Thyroid gland (tissue), 4 donors: ENCODE measurements at regions not wholly inside any gene's neighbourhood (a gene's known extent, or its start where the extent isn't known, plus 50 kb on each side); places are given as distances from the start of the nearest gene placed in this dataset.

Experiments
- DNase-seq, 2 donors: peaks; one replicate each; pipeline ENCODE4 v3.0.0-alpha.2; 2019
- H3K27ac ChIP-seq, 3 donors: fragments of 200-600 bp; sonication (generic); 1 replicate in 2 of 3; 2 replicates in 1 of 3; pipeline ENCODE4 v1.5.1; 2016 to 2019; ENCODE audit warnings: mild to moderate bottlenecking in 1 of 3, moderate library complexity in 1 of 3
- H3K27me3 ChIP-seq: fragments of 200-600 bp; sonication (generic); one replicate; pipeline ENCODE4 v1.5.1; 2019
- H3K36me3 ChIP-seq, 2 donors: fragments of 200-600 bp; sonication (generic); one replicate each; pipeline ENCODE4 v1.5.1; 2016 to 2019
- H3K4me1 ChIP-seq, 2 donors: fragments of 200-600 bp; sonication (generic); one replicate each; pipeline ENCODE4 v1.5.1; 2017 to 2019
- H3K4me3 ChIP-seq, 3 donors: fragments of 200-600 bp; sonication (generic); replicated peaks in 1 of 3; 1 replicate in 2 of 3; 2 replicates in 1 of 3; pipeline ENCODE4 v1.5.1; 2016; ENCODE audit warnings: mild to moderate bottlenecking in 1 of 3
- H3K9me3 ChIP-seq: fragments of 200-600 bp; sonication (generic); one replicate; pipeline ENCODE4 v1.5.1; 2017
- CTCF ChIP-seq, 6 experiments: fragments of 200-600 bp in 3 of 6; fragments of 450-650 bp in 3 of 6; sonication (generic) in 3 of 6; IDR thresholded peaks; one replicate each; pipeline ENCODE4 v1.5.1; 2016 to 2019; ENCODE audit warnings: antibody characterized with exemption in 6 of 6, mild to moderate bottlenecking in 2 of 6, inconsistent platforms in 1 of 6, moderate library complexity in 1 of 6
- POLR2A ChIP-seq, 2 donors: fragments of 450-650 bp; IDR thresholded peaks; one replicate each; pipeline ENCODE4 v1.6.1; 2017; ENCODE audit warnings: antibody characterized with exemption in 2 of 2, mild to moderate bottlenecking in 2 of 2, moderate library complexity in 1 of 2
- WGBS, 2 donors: methylation state at CpG; one replicate each; pipeline ENCODE4 v1.1.5; 2017; 5-methylcytosine and 5-hydroxymethylcytosine counted together
- intact Hi-C: fragments of 100-400 bp; cut with DNase I; formaldehyde crosslinking; loops from one replicate; pipeline ENCODE4 v1.15.1; 2023

GRCh38 chr3:148585671-148586379, 111.9 kb upstream of the AGTR1 start:
- Histone ChIP-seq H3K36me3 (no peaks in the 10 kb centered on the region), H3K4me3 (no peak overlapping the region), H3K27me3 (no peaks in the 10 kb centered on the region), H3K27ac (no peak overlapping the region), H3K9me3 (no peaks in the 10 kb centered on the region), H3K4me1 (no peaks in the 10 kb centered on the region)
- 72 to 76% methylated on average over 5 of the region's 5 CpGs for WGBS, 2 donors
- DNase-seq: no peak
- intact Hi-C loops: no loop called here
- TF ChIP-seq POLR2A (IDR thresholded peaks at IDR 0.05): no peak
- TF ChIP-seq CTCF (IDR thresholded peaks at IDR 0.05): no peak

- H3K4me3 ChIP-seq: no peak overlapping the region
- WGBS, 2 donors: 96 to 97% methylated on average over 2 of the region's 2 CpGs
- no peaks in the 10 kb centered on the region for H3K27me3 ChIP-seq
- no peak overlapping the region for H3K27ac ChIP-seq
- no peak for DNase-seq
- no peak for TF ChIP-seq POLR2A (IDR thresholded peaks at IDR 0.05)
- no peak for TF ChIP-seq CTCF (IDR thresholded peaks at IDR 0.05)
- H3K4me1 ChIP-seq: no peaks in the 10 kb centered on the region
- H3K36me3 ChIP-seq: no peaks in the 10 kb centered on the region
- H3K9me3 ChIP-seq: no peaks in the 10 kb centered on the region
- intact Hi-C loops: no loop called here
These were observed 109.4 kb upstream of the AGTR1 start for GRCh38 chr3:148588291-148588690.

- H3K4me3 ChIP-seq: no peak overlapping the region
- DNase-seq: no peak
- TF ChIP-seq POLR2A (IDR thresholded peaks at IDR 0.05) (no peak), CTCF (IDR thresholded peaks at IDR 0.05) (no peak)
- intact Hi-C loops: no loop called here
- H3K4me1 ChIP-seq: no peaks in the 10 kb centered on the region
- no peaks in the 10 kb centered on the region for H3K9me3 ChIP-seq
- H3K27ac ChIP-seq: no peak overlapping the region
- no peaks in the 10 kb centered on the region for H3K27me3 ChIP-seq
- H3K36me3 ChIP-seq: no peaks in the 10 kb centered on the region
- WGBS, 2 donors: 94 to 96% methylated on average over 3 of the region's 3 CpGs
These were observed 106.2 kb upstream of the AGTR1 start for GRCh38 chr3:148591525-148591924.

DNA sequence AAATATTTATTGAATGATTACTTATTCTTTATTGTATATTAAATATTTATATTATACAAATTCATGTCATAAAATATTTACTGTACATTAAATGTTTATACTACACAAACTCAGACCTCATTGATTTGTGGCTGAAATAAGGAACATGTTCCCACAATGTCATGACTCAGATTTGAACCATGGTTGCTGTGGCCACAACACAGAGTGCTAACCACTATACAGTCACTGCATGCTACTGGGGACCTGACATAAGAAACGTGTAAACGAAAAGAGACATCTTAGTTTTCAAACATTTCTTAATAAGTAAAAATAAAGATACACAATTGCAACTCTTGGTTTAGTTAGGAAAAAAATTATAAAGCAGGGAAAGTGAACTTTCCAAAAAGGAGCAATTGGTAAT, 99.1 kb upstream of the AGTR1 start:
- Histone ChIP-seq H3K36me3 (no peaks in the 10 kb centered on the region), H3K9me3 (no peaks in the 10 kb centered on the region), H3K4me1 (no peaks in the 10 kb centered on the region), H3K4me3 (no peak overlapping the region), H3K27ac (no peak overlapping the region), H3K27me3 (no peaks in the 10 kb centered on the region)
- DNase-seq: no peak
- WGBS, 2 donors: 92 to 97% methylated on average over 2 of the region's 2 CpGs
- intact Hi-C loops: no loop called here
- no peak for TF ChIP-seq CTCF (IDR thresholded peaks at IDR 0.05)
- no peak for TF ChIP-seq POLR2A (IDR thresholded peaks at IDR 0.05)

DNA sequence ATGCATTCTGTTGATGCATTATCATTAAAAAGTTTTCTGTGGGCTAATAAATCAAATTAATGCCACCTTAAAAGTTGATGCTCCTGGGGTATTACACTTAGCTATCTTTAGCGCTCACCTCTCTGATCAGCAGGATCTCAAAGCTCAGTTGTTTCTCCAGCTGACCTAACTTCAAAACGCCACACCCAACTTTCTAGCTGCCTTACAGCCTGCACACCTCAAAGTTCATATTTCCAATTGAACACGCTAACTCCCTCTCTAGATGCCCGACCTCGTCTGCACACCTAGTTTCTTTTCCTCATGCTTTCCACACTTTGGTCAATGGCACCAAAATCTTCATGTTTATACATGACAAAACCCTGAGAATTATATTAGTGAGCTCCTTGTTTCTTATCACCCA, 98.2 kb upstream of the AGTR1 start:
- H3K4me3 ChIP-seq: no peak overlapping the region
- no peaks in the 10 kb centered on the region for H3K27me3 ChIP-seq
- H3K27ac ChIP-seq: no peak overlapping the region
- TF ChIP-seq POLR2A (IDR thresholded peaks at IDR 0.05): no peak
- no peak for TF ChIP-seq CTCF (IDR thresholded peaks at IDR 0.05)
- H3K4me1 ChIP-seq: no peaks in the 10 kb centered on the region
- DNase-seq: no peak
- intact Hi-C loops: no loop called here
- H3K9me3 ChIP-seq: no peaks in the 10 kb centered on the region
- no peaks in the 10 kb centered on the region for H3K36me3 ChIP-seq
- WGBS, 2 donors: 88 to 90% methylated on average over 5 of the region's 5 CpGs
